Lower leg skin (tissue), 3 donors: ENCODE measurements at regions not wholly inside any gene's neighbourhood (a gene's known extent, or its start where the extent isn't known, plus 50 kb on each side); places are given as distances from the start of the nearest gene placed in this dataset.

Source experiments
- POLR2A ChIP-seq, 2 donors: fragments of 450-650 bp; IDR thresholded peaks; one replicate each; pipeline ENCODE4 v1.6.1; 2016 to 2017; ENCODE audit warnings: antibody characterized with exemption in 2 of 2, mild to moderate bottlenecking in 1 of 2, moderate library complexity in 1 of 2
- TF ChIP-seq, protein P1 (sequence below), 3 donors: fragments of 450-650 bp; IDR thresholded peaks; one replicate each; pipeline ENCODE4 v1.5.1; 2016; ENCODE audit warnings: antibody characterized with exemption in 3 of 3, mild to moderate bottlenecking in 3 of 3, moderate library complexity in 2 of 3

DNA sequence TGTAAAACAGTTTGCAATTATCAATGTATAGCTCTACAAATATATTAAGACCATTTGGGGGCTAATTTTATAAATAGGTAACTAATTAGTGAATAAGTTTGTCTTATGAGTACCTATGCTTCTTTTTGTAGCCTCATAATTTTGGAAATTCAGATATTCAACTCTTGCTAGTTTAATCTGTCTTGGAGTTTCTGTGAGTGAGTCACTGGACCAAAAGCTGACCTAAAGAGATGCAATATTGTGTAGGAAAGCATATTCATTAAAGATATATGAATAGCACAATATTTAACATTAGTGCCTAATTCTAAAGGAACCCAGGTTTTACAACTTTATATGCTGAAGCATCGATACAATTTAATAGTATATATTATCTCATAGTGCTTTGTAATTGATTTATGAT lies 161.3 kb upstream of the PCDH18 start:
- TF ChIP-seq, protein P1, sequence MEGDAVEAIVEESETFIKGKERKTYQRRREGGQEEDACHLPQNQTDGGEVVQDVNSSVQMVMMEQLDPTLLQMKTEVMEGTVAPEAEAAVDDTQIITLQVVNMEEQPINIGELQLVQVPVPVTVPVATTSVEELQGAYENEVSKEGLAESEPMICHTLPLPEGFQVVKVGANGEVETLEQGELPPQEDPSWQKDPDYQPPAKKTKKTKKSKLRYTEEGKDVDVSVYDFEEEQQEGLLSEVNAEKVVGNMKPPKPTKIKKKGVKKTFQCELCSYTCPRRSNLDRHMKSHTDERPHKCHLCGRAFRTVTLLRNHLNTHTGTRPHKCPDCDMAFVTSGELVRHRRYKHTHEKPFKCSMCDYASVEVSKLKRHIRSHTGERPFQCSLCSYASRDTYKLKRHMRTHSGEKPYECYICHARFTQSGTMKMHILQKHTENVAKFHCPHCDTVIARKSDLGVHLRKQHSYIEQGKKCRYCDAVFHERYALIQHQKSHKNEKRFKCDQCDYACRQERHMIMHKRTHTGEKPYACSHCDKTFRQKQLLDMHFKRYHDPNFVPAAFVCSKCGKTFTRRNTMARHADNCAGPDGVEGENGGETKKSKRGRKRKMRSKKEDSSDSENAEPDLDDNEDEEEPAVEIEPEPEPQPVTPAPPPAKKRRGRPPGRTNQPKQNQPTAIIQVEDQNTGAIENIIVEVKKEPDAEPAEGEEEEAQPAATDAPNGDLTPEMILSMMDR (IDR thresholded peaks at IDR 0.05): no peak
- TF ChIP-seq POLR2A (IDR thresholded peaks at IDR 0.05): no peak
